Stomach (tissue), 4 donors: ENCODE measurements at regions not wholly inside any gene's neighbourhood (a gene's known extent, or its start where the extent isn't known, plus 50 kb on each side); places are given as distances from the start of the nearest gene placed in this dataset.

Source experiments
- CTCF ChIP-seq, 7 experiments: fragments of 450-650 bp in 4 of 7; fragments of 200-600 bp in 3 of 7; sonication (generic) in 3 of 7; IDR thresholded peaks; one replicate each; pipeline ENCODE4 v1.5.1; 2016 to 2019; ENCODE audit warnings: antibody characterized with exemption in 7 of 7, control low read depth in 2 of 7, mild to moderate bottlenecking in 1 of 7
- EP300 ChIP-seq: sonication (generic); formaldehyde crosslinking; IDR thresholded peaks from one replicate; pipeline ENCODE4 v1.6.1; 2017; ENCODE audit warnings: antibody characterized with exemption
- POLR2A ChIP-seq, 4 donors: fragments of 450-650 bp; IDR thresholded peaks; one replicate each; pipeline ENCODE4 v1.6.1; 2016; ENCODE audit warnings: antibody characterized with exemption in 4 of 4, control low read depth in 2 of 4, mild to moderate bottlenecking in 1 of 4, moderate library complexity in 1 of 4
- POLR2AphosphoS5 ChIP-seq, 3 donors: sonication (generic); formaldehyde crosslinking; IDR thresholded peaks; one replicate each; pipeline ENCODE4 v1.6.1; 2016; ENCODE audit warnings: antibody characterized with exemption in 3 of 3

GRCh38 chr7:88688222-88688621, 71.3 kb upstream of the ZNF804B start:
- TF ChIP-seq CTCF (IDR thresholded peaks at IDR 0.05) (no peak), POLR2A (IDR thresholded peaks at IDR 0.05) (no peak), POLR2AphosphoS5 (IDR thresholded peaks at IDR 0.05) (no peak), EP300 (no peak)
